AG09319 (cell line): ENCODE measurements at regions not wholly inside any gene's neighbourhood (a gene's known extent, or its start where the extent isn't known, plus 50 kb on each side); places are given as distances from the start of the nearest gene placed in this dataset.

Experiments
- DNase-seq: peaks from one replicate; pipeline ENCODE4 v3.0.0-alpha.2; 2010; ENCODE audit warnings: low read depth; ENCODE audit errors: extremely low read depth
- TF ChIP-seq, protein P1 (sequence below): IDR thresholded peaks from 2 replicates; pipeline ENCODE4 v1.5.1; 2011; ENCODE audit warnings: low read depth, mild to moderate bottlenecking, inconsistent platforms, low read length, moderate library complexity

GRCh38 chr18:25710981-25711380 is 359.0 kb upstream of the ZNF521 start:
- no peak for DNase-seq
- TF ChIP-seq, protein P1, sequence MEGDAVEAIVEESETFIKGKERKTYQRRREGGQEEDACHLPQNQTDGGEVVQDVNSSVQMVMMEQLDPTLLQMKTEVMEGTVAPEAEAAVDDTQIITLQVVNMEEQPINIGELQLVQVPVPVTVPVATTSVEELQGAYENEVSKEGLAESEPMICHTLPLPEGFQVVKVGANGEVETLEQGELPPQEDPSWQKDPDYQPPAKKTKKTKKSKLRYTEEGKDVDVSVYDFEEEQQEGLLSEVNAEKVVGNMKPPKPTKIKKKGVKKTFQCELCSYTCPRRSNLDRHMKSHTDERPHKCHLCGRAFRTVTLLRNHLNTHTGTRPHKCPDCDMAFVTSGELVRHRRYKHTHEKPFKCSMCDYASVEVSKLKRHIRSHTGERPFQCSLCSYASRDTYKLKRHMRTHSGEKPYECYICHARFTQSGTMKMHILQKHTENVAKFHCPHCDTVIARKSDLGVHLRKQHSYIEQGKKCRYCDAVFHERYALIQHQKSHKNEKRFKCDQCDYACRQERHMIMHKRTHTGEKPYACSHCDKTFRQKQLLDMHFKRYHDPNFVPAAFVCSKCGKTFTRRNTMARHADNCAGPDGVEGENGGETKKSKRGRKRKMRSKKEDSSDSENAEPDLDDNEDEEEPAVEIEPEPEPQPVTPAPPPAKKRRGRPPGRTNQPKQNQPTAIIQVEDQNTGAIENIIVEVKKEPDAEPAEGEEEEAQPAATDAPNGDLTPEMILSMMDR, result no peak

- TF ChIP-seq, protein P1, result no peak
- DNase-seq, result no peak
Measured at GRCh38 chr18:25705650-25706049, 353.7 kb upstream of the ZNF521 start.

GRCh38 chr18:25704494-25704893 is 352.5 kb upstream of the ZNF521 start:
- no peak for DNase-seq

GRCh38 chr18:25704071-25704470 is 352.1 kb upstream of the ZNF521 start:
- DNase-seq, result no peak
- TF ChIP-seq, protein P1, result no peak

More at GRCh38 chr18:25704494-25704893, 352.5 kb upstream of the ZNF521 start:
- TF ChIP-seq, protein P1, result no peak

DNA sequence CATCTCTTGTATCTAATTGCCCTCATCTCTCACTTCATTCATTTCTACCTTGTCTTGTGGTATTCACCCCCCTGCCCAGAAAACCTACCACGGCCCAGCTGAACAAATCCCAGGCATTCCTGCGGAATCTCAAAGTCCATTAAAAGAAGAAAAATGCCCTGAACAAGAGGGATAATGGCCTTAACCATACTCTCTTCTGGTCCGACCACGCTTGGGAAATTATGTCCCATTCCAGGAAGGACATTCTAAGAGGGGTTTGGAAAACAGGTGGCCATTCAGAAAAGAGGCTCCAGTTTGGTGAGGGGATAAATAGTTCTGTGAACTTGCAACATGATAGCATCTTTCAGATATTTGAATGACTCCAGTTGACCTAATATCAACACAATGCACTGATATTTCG is 349.9 kb upstream of the ZNF521 start:
- TF ChIP-seq, protein P1, result no peak
- no peak for DNase-seq

DNA sequence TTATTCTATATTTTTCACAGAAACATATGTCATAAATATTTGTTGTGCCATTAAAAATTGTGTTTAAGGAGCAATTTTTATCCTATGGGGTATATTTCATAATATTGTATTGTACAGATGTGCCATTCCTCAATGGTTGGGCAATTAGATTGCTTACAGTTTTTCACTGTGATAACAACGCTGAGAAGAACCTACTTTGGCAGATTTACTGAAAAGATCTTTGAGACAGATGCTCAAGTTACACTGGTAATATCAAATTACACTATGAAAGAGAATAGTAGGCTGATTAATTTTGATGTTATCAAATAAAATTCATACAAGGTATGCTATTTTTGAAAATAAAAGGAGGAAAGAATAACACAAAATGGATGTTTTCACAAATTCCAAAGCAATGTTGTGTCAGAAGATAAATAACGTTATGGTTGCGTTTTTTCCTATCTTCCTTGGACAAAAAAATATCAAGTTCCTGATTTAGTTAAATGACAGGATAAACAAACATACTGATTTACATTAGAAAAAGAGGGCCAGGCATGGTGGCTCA is 335.1 kb upstream of the ZNF521 start:
- TF ChIP-seq, protein P1, result no peak
- no peak for DNase-seq

GRCh38 chr18:25685088-25685487 is 333.1 kb upstream of the ZNF521 start:
- TF ChIP-seq, protein P1, result no peak
- DNase-seq, result no peak
